ENCODE measurements at regions not wholly inside any gene's neighbourhood (a gene's known extent, or its start where the extent isn't known, plus 50 kb on each side); places are given as distances from the start of the nearest gene placed in this dataset.
"Not testable (repeated sequence)": the region's sequence is repeated elsewhere in the genome, so short reads cannot be mapped to it uniquely, and the experiment has no call there.

- Mint-ChIP-seq H3K4me1 (no peaks in the 10 kb centered on the region), H3K27ac (no peak overlapping the region), H3K36me3 (ENCODE audit: low read depth) (no peaks in the 10 kb centered on the region), H3K9me3 (peaks cover 45% of the 10 kb centered on the region), H3K27me3 (ENCODE audit: low read depth) (peaks cover 4% of the 10 kb centered on the region), H3K4me3 (no peak overlapping the region)
- TF ChIP-seq CTCF (IDR thresholded peaks at IDR 0.05; ENCODE audit: unreplicated experiment in 3 of 3): no peak
Observed at GRCh38 chr4:189592890-189593289, 347.8 kb upstream of the FRG1 start.

- Mint-ChIP-seq H3K4me3 (no peak overlapping the region), H3K36me3 (ENCODE audit: low read depth) (peaks cover 4% of the 10 kb centered on the region), H3K27ac (no peak overlapping the region), H3K4me1 (no peaks in the 10 kb centered on the region), H3K9me3 (peaks cover 39% of the 10 kb centered on the region), H3K27me3 (ENCODE audit: low read depth) (peaks cover 4% of the 10 kb centered on the region)
- TF ChIP-seq CTCF (IDR thresholded peaks at IDR 0.05; ENCODE audit: unreplicated experiment in 3 of 3): no peak
Observed at GRCh38 chr4:189597341-189597740, 343.3 kb upstream of the FRG1 start.

DNA sequence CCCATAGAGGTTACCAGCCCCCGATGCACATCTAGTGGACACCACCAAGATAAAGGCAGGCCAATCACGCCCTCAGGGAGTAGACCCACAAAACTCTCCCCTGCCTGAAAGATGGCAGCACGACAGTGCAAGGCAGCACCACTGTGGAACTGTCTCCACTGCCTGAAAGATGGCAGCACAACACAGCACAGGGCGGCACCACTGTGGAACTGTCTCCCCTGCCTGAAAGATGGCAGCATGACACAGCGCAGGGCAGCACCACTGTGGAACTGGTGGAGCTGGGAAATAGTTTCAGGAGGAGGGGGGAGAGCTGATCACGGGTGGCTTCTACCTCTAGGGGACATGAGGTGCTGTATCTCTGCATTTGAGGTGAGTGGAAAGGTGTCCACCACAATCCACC is 340.4 kb upstream of the FRG1 start:
- no peak for TF ChIP-seq CTCF (IDR thresholded peaks at IDR 0.05; ENCODE audit: unreplicated experiment in 3 of 3)
- H3K27me3 Mint-ChIP-seq (ENCODE audit: low read depth): peaks cover 4% of the 10 kb centered on the region
- no peak overlapping the region for H3K27ac Mint-ChIP-seq
- peaks cover 34% of the 10 kb centered on the region for H3K9me3 Mint-ChIP-seq
- H3K36me3 Mint-ChIP-seq (ENCODE audit: low read depth): peaks cover 4% of the 10 kb centered on the region
- no peak overlapping the region for H3K4me3 Mint-ChIP-seq
- no peaks in the 10 kb centered on the region for H3K4me1 Mint-ChIP-seq

- no peak overlapping the region for H3K4me3 Mint-ChIP-seq
- H3K27me3 Mint-ChIP-seq (ENCODE audit: low read depth): peaks cover 4% of the 10 kb centered on the region
- H3K9me3 Mint-ChIP-seq: peaks cover 37% of the 10 kb centered on the region
- peaks cover 4% of the 10 kb centered on the region for H3K36me3 Mint-ChIP-seq (ENCODE audit: low read depth)
- H3K27ac Mint-ChIP-seq: no peak overlapping the region
- no peak for TF ChIP-seq CTCF (IDR thresholded peaks at IDR 0.05; ENCODE audit: unreplicated experiment in 3 of 3)
- H3K4me1 Mint-ChIP-seq: no peaks in the 10 kb centered on the region
Observed at GRCh38 chr4:189600718-189601435, 339.8 kb upstream of the FRG1 start.

GRCh38 chr4:189602827-189603226 is 337.8 kb upstream of the FRG1 start:
- H3K4me1 Mint-ChIP-seq; H3K4me3 Mint-ChIP-seq; H3K36me3 Mint-ChIP-seq (ENCODE audit: low read depth); H3K27me3 Mint-ChIP-seq (ENCODE audit: low read depth); H3K27ac Mint-ChIP-seq: not testable (repeated sequence)
- peaks cover 37% of the 10 kb centered on the region for H3K9me3 Mint-ChIP-seq

DNA sequence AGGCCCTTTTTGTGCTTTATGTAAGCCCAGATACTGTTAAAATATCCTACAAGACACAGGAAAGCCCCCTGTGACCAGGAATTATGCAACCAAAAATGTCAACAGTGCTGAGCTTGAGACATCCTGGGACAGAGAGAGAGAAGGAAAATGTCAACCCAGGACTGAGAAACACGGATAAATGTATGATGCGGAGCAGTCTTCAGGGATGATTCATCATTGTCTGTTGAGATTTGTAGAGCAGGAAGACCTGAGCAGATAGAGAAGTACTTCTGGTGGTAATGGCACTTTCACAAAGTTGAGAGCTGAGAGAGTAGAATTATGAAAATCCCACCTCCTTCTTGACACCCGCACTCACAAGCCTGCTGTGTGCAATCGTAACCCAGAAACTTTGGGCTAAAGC is 330.1 kb upstream of the FRG1 start:
- H3K9me3 Mint-ChIP-seq: peaks cover 39% of the 10 kb centered on the region
- H3K4me1 Mint-ChIP-seq; H3K27ac Mint-ChIP-seq; H3K27me3 Mint-ChIP-seq (ENCODE audit: low read depth); H3K36me3 Mint-ChIP-seq (ENCODE audit: low read depth); H3K4me3 Mint-ChIP-seq: not testable (repeated sequence)

- H3K4me1 Mint-ChIP-seq: peaks cover 8% of the 10 kb centered on the region
- peaks cover 3% of the 10 kb centered on the region for H3K36me3 Mint-ChIP-seq (ENCODE audit: low read depth)
- H3K9me3 Mint-ChIP-seq: peaks cover 31% of the 10 kb centered on the region
- no peaks in the 10 kb centered on the region for H3K27me3 Mint-ChIP-seq (ENCODE audit: low read depth)
- TF ChIP-seq CTCF (IDR thresholded peaks at IDR 0.05; ENCODE audit: unreplicated experiment in 3 of 3): no peak
- no peak overlapping the region for H3K4me3 Mint-ChIP-seq
- no peak overlapping the region for H3K27ac Mint-ChIP-seq
Observed at GRCh38 chr4:189613207-189613606, 327.5 kb upstream of the FRG1 start.

All from nephron (organoid).